D721Med (cell line): ENCODE measurements at regions not wholly inside any gene's neighbourhood (a gene's known extent, or its start where the extent isn't known, plus 50 kb on each side); places are given as distances from the start of the nearest gene placed in this dataset.

ENCODE experiments used
- DNase-seq: peaks from one replicate; pipeline ENCODE4 v3.0.0; 2011; ENCODE audit warnings: low spot score; ENCODE audit not compliant: insufficient read length
- FAIRE-seq: peaks from 2 replicates; lab custom pipeline; 2011; peaks lifted over from hg19 to GRCh38; lab: Jason Lieb, UNC
- CTCF ChIP-seq: IDR thresholded peaks from 2 replicates; pipeline ENCODE4 v1.5.1; 2012; ENCODE audit warnings: mild to moderate bottlenecking, control low read depth; ENCODE audit not compliant: insufficient read depth; ENCODE audit errors: missing control alignments

- FAIRE-seq: no peak
- no peak for TF ChIP-seq CTCF
- DNase-seq: no peak
Measured at GRCh38 chr1:80607064-80607463, 1193.7 kb upstream of the ADGRL2 start.

- DNase-seq (no peak), FAIRE-seq (no peak)
- no peak for TF ChIP-seq CTCF
Measured at GRCh38 chr1:80594013-80594412, 1206.7 kb upstream of the ADGRL2 start.

- TF ChIP-seq CTCF: no peak
- FAIRE-seq (no peak), DNase-seq (no peak)
Measured at GRCh38 chr1:80593197-80593596, 1207.5 kb upstream of the ADGRL2 start.

GRCh38 chr1:80582980-80583379 is 1217.8 kb upstream of the ADGRL2 start:
- TF ChIP-seq CTCF: no peak
- FAIRE-seq: no peak
- DNase-seq: no peak

- FAIRE-seq (no peak), DNase-seq (no peak)
- TF ChIP-seq CTCF: no peak
Measured at GRCh38 chr1:80579055-80579454, 1221.7 kb upstream of the ADGRL2 start.

GRCh38 chr1:80566867-80567266 is 1233.9 kb upstream of the ADGRL2 start:
- FAIRE-seq: no peak
- TF ChIP-seq CTCF: no peak
- no peak for DNase-seq

GRCh38 chr1:80566123-80566522 is 1234.6 kb upstream of the ADGRL2 start:
- DNase-seq (no peak), FAIRE-seq (no peak)
- TF ChIP-seq CTCF: no peak
